CD8-positive, alpha-beta memory T cell (primary cell): ENCODE measurements at regions not wholly inside any gene's neighbourhood (a gene's known extent, or its start where the extent isn't known, plus 50 kb on each side); places are given as distances from the start of the nearest gene placed in this dataset.

ENCODE experiments used
- CTCF ChIA-PET: fragments of 350-600 bp; sonication (Branson Sonifier 250); formaldehyde crosslinking; loops from one replicate; lab custom pipeline; 2021; ENCODE audit warnings: antibody characterized with exemption; lab: Charles Lee
- POLR2A ChIA-PET: fragments of 350-600 bp; sonication (Branson Sonifier 250); formaldehyde crosslinking; loops from one replicate; lab custom pipeline; 2021; ENCODE audit warnings: antibody characterized with exemption; lab: Charles Lee
- DNase-seq, 5 donors: peaks; one replicate each; pipeline versions ENCODE4 v3.0.0 to v3.0.0-alpha.2; 2020 to 2022; ENCODE audit warnings: mixed read lengths in 1 of 5
- H3K27ac ChIP-seq: one replicate; pipeline ENCODE4 v1.7.0; 2013; ENCODE audit warnings: low read depth, mild to moderate bottlenecking, low read length, moderate library complexity
- H3K27me3 ChIP-seq: 2 replicates; pipeline ENCODE4 v1.7.0; 2013; ENCODE audit warnings: low read length, mild to moderate bottlenecking; ENCODE audit not compliant: insufficient read depth, poor library complexity, severe bottlenecking
- H3K36me3 ChIP-seq: 2 replicates; pipeline ENCODE4 v1.7.0; 2013; ENCODE audit warnings: mild to moderate bottlenecking, low read length, moderate library complexity; ENCODE audit not compliant: insufficient read depth
- H3K4me1 ChIP-seq: 2 replicates; pipeline ENCODE4 v1.7.0; 2013; ENCODE audit warnings: mild to moderate bottlenecking, low read length, moderate library complexity; ENCODE audit not compliant: insufficient read depth
- H3K4me3 ChIP-seq: 2 replicates; pipeline ENCODE4 v1.7.0; 2013; ENCODE audit warnings: mild to moderate bottlenecking, low read length
- H3K9me3 ChIP-seq: 2 replicates; pipeline ENCODE4 v1.7.0; 2013; ENCODE audit warnings: mild to moderate bottlenecking, low read length
- H3K27ac Mint-ChIP-seq, 8 donors: one replicate each; pipeline ENCODE4 v1.8.0; 2020 to 2021; ENCODE audit warnings: mixed read lengths in 8 of 8, mild to moderate bottlenecking in 6 of 8, inconsistent platforms in 3 of 8, moderate library complexity in 3 of 8
- H3K27me3 Mint-ChIP-seq, 2 donors: one replicate each; pipeline ENCODE4 v1.8.0; 2020 to 2021; ENCODE audit warnings: mixed read lengths in 2 of 2, mild to moderate bottlenecking in 1 of 2, moderate library complexity in 1 of 2
- H3K36me3 Mint-ChIP-seq, 3 donors: one replicate each; pipeline ENCODE4 v1.8.0; 2020 to 2021; ENCODE audit warnings: mixed read lengths in 3 of 3, inconsistent platforms in 1 of 3, mild to moderate bottlenecking in 1 of 3
- H3K4me1 Mint-ChIP-seq, 3 donors: one replicate each; pipeline ENCODE4 v1.8.0; 2020 to 2021; ENCODE audit warnings: mixed read lengths in 3 of 3, inconsistent platforms in 1 of 3, mild to moderate bottlenecking in 1 of 3
- H3K4me3 Mint-ChIP-seq, 7 donors: one replicate each; pipeline ENCODE4 v1.8.0; 2020 to 2021; ENCODE audit warnings: mixed read lengths in 7 of 7, mild to moderate bottlenecking in 6 of 7, moderate library complexity in 4 of 7, inconsistent platforms in 2 of 7
- H3K9me3 Mint-ChIP-seq, 5 donors: one replicate each; pipeline ENCODE4 v1.8.0; 2020 to 2022; ENCODE audit warnings: mixed read lengths in 5 of 5, mild to moderate bottlenecking in 3 of 5, moderate library complexity in 2 of 5, inconsistent platforms in 1 of 5

- H3K4me1 ChIP-seq, result no peaks in the 10 kb centered on the region
- Mint-ChIP-seq H3K4me1 (peaks cover 19 to 21% (median 20%) of the 10 kb centered on the region in 3 donors), H3K9me3 (no peaks in the 10 kb centered on the region), H3K27ac (no peak overlapping the region), H3K27me3 (peaks cover 0 to 8% of the 10 kb centered on the region in 2 donors), H3K36me3 (no peaks in the 10 kb centered on the region), H3K4me3 (no peak overlapping the region)
- no peak overlapping the region for H3K27ac ChIP-seq
- no peaks in the 10 kb centered on the region for H3K9me3 ChIP-seq
- POLR2A ChIA-PET, result no interaction called here
- CTCF ChIA-PET, result no interaction called here
- no peaks in the 10 kb centered on the region for H3K36me3 ChIP-seq
- no peak overlapping the region for H3K4me3 ChIP-seq
- H3K27me3 ChIP-seq, result no peaks in the 10 kb centered on the region
- DNase-seq, result no peak
Measured at GRCh38 chr10:27451054-27451453, 53.0 kb upstream of the RAB18 start.

DNA sequence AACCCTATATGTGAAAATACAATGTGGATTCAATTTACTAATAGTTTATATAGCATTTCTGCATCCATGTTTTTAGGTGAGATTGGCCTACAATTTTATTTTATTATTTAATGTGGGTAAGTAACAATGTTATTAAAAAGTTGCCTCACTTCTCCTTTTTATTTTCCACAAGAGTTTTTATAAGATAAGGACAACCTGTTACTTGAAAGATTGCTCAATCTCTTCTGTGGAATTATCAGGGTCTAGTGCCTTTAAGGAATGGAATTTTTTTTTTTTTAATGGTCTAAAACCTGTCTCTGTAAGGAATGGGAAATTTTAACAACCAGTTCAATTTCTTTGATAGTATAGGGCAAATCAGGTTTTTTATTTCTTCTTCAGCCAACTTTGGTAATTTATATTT lies 53.9 kb upstream of the RAB18 start:
- no peaks in the 10 kb centered on the region for H3K36me3 Mint-ChIP-seq
- DNase-seq, result no peak
- H3K9me3 ChIP-seq, result no peaks in the 10 kb centered on the region
- no peak overlapping the region for H3K27ac ChIP-seq
- H3K9me3 Mint-ChIP-seq, result no peaks in the 10 kb centered on the region
- no peak overlapping the region for H3K4me3 Mint-ChIP-seq
- no peaks in the 10 kb centered on the region for H3K36me3 ChIP-seq
- ChIA-PET POLR2A (no interaction called here), CTCF (no interaction called here)
- H3K4me1 ChIP-seq, result no peaks in the 10 kb centered on the region
- peaks cover 0 to 3% of the 10 kb centered on the region in 2 donors for H3K27me3 Mint-ChIP-seq
- H3K27me3 ChIP-seq, result no peaks in the 10 kb centered on the region
- H3K4me1 Mint-ChIP-seq, result peaks cover 21 to 24% (median 23%) of the 10 kb centered on the region in 3 donors
- no peak overlapping the region for H3K4me3 ChIP-seq
- H3K27ac Mint-ChIP-seq, result no peak overlapping the region

DNA sequence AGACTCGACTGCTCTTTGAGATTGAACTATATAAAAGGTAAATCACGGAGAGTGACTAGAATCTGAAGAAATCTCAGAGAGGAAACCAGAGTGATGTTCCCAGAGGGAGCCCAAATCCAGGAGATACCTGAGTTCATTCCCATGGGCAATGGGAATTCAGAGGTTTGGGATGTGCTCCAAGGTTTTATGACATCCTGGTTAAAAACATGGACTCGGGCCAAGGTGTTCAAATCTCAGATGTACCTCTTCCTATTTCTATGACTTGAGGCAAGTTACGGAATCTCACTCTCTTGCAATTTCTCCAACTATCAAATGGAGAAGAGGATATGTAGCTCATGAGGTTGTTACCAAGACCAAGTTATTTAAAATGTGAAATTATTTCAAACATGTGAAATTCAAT lies 54.5 kb upstream of the RAB18 start:
- ChIA-PET POLR2A (no interaction called here), CTCF (no interaction called here)
- no peak overlapping the region for H3K27ac ChIP-seq
- H3K27me3 ChIP-seq, result no peaks in the 10 kb centered on the region
- Mint-ChIP-seq H3K4me3 (no peak overlapping the region), H3K4me1 (peaks cover 21 to 24% (median 23%) of the 10 kb centered on the region in 3 donors), H3K36me3 (no peaks in the 10 kb centered on the region), H3K27me3 (peaks cover 0 to 3% of the 10 kb centered on the region in 2 donors), H3K27ac (no peak overlapping the region), H3K9me3 (no peaks in the 10 kb centered on the region)
- no peak overlapping the region for H3K4me3 ChIP-seq
- no peaks in the 10 kb centered on the region for H3K4me1 ChIP-seq
- H3K36me3 ChIP-seq, result no peaks in the 10 kb centered on the region
- no peaks in the 10 kb centered on the region for H3K9me3 ChIP-seq
- DNase-seq, result no peak

- ChIA-PET POLR2A (no interaction called here), CTCF (interaction anchor here (0.8 to 1.4 kb wide), 3 partner anchors 207 to 945 kb away, joined by 3 to 5 read pairs (median 3); no protein-coding TSS in a partner anchor)
- no peaks in the 10 kb centered on the region for H3K27me3 ChIP-seq
- Mint-ChIP-seq H3K27ac (peak overlapping the region in 1 of 8 donors; percentile 80), H3K4me3 (no peak overlapping the region), H3K27me3 (no peaks in the 10 kb centered on the region), H3K36me3 (no peaks in the 10 kb centered on the region), H3K4me1 (peaks cover 21 to 24% (median 23%) of the 10 kb centered on the region in 3 donors), H3K9me3 (no peaks in the 10 kb centered on the region)
- H3K36me3 ChIP-seq, result no peaks in the 10 kb centered on the region
- no peaks in the 10 kb centered on the region for H3K4me1 ChIP-seq
- no peaks in the 10 kb centered on the region for H3K9me3 ChIP-seq
- DNase-seq, result no peak
- no peak overlapping the region for H3K27ac ChIP-seq
- H3K4me3 ChIP-seq, result no peak overlapping the region
Measured at GRCh38 chr10:27448921-27449320, 55.2 kb upstream of the RAB18 start.

DNA sequence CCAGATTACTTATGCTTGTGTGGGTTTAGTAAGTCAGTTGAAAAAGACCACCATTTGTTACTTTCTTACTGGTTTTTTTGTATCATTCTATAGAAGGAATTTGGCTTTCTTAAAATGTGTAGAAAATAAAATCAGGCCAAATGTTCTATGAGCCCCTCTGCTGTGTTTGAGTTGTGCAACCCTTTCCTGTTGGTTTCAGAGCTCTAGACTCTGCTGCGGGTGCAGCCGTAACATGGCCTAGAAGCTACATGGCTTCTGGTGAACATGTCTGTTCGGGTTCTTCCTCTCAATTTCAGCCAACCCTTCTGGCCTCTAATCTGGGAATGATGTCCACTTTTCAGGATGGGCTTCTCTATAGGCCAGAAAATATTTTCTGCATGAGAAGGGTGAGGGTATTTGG lies 56.6 kb upstream of the RAB18 start:
- Histone ChIP-seq H3K9me3 (no peaks in the 10 kb centered on the region), H3K4me1 (no peaks in the 10 kb centered on the region), H3K4me3 (no peak overlapping the region), H3K27me3 (no peaks in the 10 kb centered on the region), H3K36me3 (no peaks in the 10 kb centered on the region), H3K27ac (no peak overlapping the region)
- H3K4me1 Mint-ChIP-seq, result peaks cover 21 to 24% (median 23%) of the 10 kb centered on the region in 3 donors
- ChIA-PET POLR2A (no interaction called here), CTCF (interaction anchor here (0.7 to 2.4 kb wide), 5 partner anchors 38 to 946 kb away, joined by 3 to 12 read pairs (median 3); partner anchors contain the start of gene RAB18)
- peak in 1 of 5 donors; percentile 12 for DNase-seq
- peak overlapping the region in 7 of 8 donors; percentile 74 to 87 (median 81) for H3K27ac Mint-ChIP-seq
- H3K36me3 Mint-ChIP-seq, result no peaks in the 10 kb centered on the region
- H3K4me3 Mint-ChIP-seq, result peak overlapping the region in 4 of 7 donors; percentile 24 to 73 (median 48)
- H3K27me3 Mint-ChIP-seq, result no peaks in the 10 kb centered on the region
- H3K9me3 Mint-ChIP-seq, result no peaks in the 10 kb centered on the region

DNA sequence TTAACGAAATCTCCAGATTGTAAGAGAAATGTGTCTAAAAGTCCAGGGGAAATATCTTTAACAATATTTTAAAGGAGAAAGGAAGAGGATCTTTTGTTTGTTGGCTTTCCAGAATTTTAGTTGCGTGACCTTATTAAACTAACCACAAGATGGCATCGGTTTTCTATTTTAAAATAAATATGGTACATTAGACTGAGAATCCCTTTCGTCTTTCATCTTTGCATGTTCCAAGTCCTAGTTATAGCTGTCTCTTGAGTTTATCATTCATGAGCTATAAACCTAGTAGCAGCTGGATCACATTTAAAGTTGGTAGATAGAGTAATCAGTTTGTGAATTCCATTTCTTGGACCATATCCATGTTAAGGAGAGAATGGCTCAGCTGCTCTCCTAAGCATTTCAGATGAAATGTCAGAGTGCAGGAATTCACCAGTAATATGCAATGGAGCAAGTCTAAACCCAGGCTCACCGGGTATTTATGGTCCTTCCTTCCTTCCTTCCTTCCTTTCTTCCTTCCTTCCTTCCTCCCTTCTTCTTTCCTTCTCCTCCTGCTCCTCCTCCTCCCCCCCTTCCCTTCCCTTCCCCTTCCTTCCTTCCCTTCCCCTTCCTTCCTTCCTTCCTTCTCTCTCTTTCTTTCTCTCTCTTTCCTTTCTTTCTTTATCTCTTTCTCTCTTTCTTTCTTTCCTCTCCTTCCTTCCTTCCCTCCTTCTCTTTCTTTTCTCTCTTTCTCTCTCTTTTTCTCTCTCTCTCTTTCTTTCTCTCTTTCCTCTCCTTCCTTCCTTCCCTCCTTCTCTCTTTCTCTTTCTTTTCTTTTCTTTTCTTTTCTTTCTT lies 57.8 kb upstream of the RAB18 start:
- no peaks in the 10 kb centered on the region for H3K27me3 Mint-ChIP-seq
- no peaks in the 10 kb centered on the region for H3K9me3 ChIP-seq

DNA sequence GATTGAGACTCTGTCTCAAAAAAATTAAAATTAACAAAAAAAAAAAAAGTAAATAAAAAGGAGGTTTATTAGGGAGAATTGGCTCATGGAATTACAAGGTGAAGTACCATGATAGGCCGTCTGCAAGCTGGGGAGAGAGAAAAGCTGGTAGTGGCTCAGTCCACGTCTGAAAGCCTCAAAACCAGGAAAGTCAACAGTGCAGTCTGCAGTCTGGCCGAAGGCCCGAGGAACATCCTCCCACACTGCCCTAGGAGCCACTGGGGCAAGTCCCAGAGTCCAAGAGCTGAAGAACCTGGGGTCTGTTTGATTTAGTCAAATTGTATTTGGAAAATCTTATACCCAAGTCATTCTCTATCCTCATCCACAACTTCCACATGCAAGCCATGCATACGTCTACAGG lies 59.0 kb upstream of the RAB18 start:
- no peaks in the 10 kb centered on the region for H3K4me1 ChIP-seq
- no peak overlapping the region for H3K4me3 ChIP-seq
- Mint-ChIP-seq H3K9me3 (no peaks in the 10 kb centered on the region), H3K36me3 (no peaks in the 10 kb centered on the region), H3K27me3 (peaks cover 0 to 2% of the 10 kb centered on the region in 2 donors), H3K4me3 (no peak overlapping the region), H3K27ac (no peak overlapping the region), H3K4me1 (peaks cover 21 to 24% (median 23%) of the 10 kb centered on the region in 3 donors)
- POLR2A ChIA-PET, result no interaction called here
- H3K27me3 ChIP-seq, result no peaks in the 10 kb centered on the region
- no peak for DNase-seq
- no peaks in the 10 kb centered on the region for H3K9me3 ChIP-seq
- no peak overlapping the region for H3K27ac ChIP-seq
- CTCF ChIA-PET, result interaction anchor here (0.9 to 2.4 kb wide), 5 partner anchors 10 to 216 kb away, joined by 3 to 12 read pairs (median 4); partner anchors contain the start of gene RAB18
- H3K36me3 ChIP-seq, result no peaks in the 10 kb centered on the region

More for the DNA sequence above, 57.8 kb upstream of the RAB18 start:
- peak in 2 of 5 donors; percentile 36 to 42 for DNase-seq
- Mint-ChIP-seq H3K36me3 (no peaks in the 10 kb centered on the region), H3K4me1 (peaks cover 21 to 24% (median 23%) of the 10 kb centered on the region in 3 donors), H3K9me3 (no peaks in the 10 kb centered on the region), H3K27ac (peak overlapping the region in 6 of 8 donors; percentile 6 to 87 (median 82)), H3K4me3 (peak overlapping the region in 4 of 7 donors; percentile 37 to 66 (median 48))
- Histone ChIP-seq H3K27me3 (no peaks in the 10 kb centered on the region), H3K4me1 (no peaks in the 10 kb centered on the region), H3K36me3 (no peaks in the 10 kb centered on the region), H3K27ac (no peak overlapping the region), H3K4me3 (no peak overlapping the region)
- ChIA-PET CTCF (interaction anchor here (1.0 to 2.4 kb wide), 8 partner anchors 11 to 796 kb away, joined by 3 to 12 read pairs (median 4); partner anchors contain the start of gene RAB18), POLR2A (no interaction called here)

- no peak for DNase-seq
- no peak overlapping the region for H3K4me3 ChIP-seq
- Mint-ChIP-seq H3K4me1 (no peaks in the 10 kb centered on the region), H3K4me3 (no peak overlapping the region), H3K36me3 (no peaks in the 10 kb centered on the region), H3K27ac (no peak overlapping the region), H3K27me3 (peaks cover 2 to 4% of the 10 kb centered on the region in 2 donors), H3K9me3 (no peaks in the 10 kb centered on the region)
- H3K4me1 ChIP-seq, result no peaks in the 10 kb centered on the region
- H3K27me3 ChIP-seq, result no peaks in the 10 kb centered on the region
- CTCF ChIA-PET, result no interaction called here
- no peak overlapping the region for H3K27ac ChIP-seq
- POLR2A ChIA-PET, result no interaction called here
- no peaks in the 10 kb centered on the region for H3K36me3 ChIP-seq
- H3K9me3 ChIP-seq, result no peaks in the 10 kb centered on the region
Measured at GRCh38 chr10:27440478-27440877, 63.6 kb upstream of the RAB18 start.
